ENCODE measurements at regions not wholly inside any gene's neighbourhood (a gene's known extent, or its start where the extent isn't known, plus 50 kb on each side); places are given as distances from the start of the nearest gene placed in this dataset.

DNA sequence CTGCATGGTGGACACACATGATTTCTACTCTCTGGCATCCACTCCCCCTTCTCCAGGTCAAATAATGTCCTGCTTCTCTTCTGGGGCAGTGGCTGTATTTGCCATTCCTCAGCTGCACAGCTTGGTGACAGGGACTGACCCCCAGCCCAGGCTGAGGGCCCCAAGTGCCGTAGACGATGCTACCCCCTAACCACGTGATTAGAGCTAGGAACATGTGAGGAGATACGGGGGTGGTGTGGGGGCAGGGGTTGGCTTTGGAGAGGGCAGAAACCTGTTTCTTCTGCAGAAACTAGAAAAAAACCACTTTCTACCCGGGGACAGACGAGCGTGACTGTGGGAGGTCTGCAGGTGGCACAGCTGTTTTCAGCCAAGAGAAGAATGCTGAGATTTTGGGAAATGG is 192.4 kb downstream of the SIPA1L2 start:
- no peak for TF ChIP-seq EZH2 (IDR thresholded peaks at IDR 0.05; ENCODE audit: low read length, unreplicated experiment)
- TF ChIP-seq, protein P1, sequence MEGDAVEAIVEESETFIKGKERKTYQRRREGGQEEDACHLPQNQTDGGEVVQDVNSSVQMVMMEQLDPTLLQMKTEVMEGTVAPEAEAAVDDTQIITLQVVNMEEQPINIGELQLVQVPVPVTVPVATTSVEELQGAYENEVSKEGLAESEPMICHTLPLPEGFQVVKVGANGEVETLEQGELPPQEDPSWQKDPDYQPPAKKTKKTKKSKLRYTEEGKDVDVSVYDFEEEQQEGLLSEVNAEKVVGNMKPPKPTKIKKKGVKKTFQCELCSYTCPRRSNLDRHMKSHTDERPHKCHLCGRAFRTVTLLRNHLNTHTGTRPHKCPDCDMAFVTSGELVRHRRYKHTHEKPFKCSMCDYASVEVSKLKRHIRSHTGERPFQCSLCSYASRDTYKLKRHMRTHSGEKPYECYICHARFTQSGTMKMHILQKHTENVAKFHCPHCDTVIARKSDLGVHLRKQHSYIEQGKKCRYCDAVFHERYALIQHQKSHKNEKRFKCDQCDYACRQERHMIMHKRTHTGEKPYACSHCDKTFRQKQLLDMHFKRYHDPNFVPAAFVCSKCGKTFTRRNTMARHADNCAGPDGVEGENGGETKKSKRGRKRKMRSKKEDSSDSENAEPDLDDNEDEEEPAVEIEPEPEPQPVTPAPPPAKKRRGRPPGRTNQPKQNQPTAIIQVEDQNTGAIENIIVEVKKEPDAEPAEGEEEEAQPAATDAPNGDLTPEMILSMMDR (conservative IDR thresholded peaks at IDR 0.05; ENCODE audit: low read depth, low read length), result no peak
- TF ChIP-seq EZH2phosphoT487 (IDR thresholded peaks at IDR 0.05; ENCODE audit: borderline replicate concordance, low read length), result no peak

Measured in PC-3 (cell line).